ENCODE measurements at regions not wholly inside any gene's neighbourhood (a gene's known extent, or its start where the extent isn't known, plus 50 kb on each side); places are given as distances from the start of the nearest gene placed in this dataset.

- no peaks in the 10 kb centered on the region for H3K4me1 ChIP-seq
- Mint-ChIP-seq H3K9me3 (ENCODE audit: unreplicated experiment) (no peaks in the 10 kb centered on the region), H3K27me3 (ENCODE audit: insufficient read depth, unreplicated experiment) (no peaks in the 10 kb centered on the region), H3K27ac (ENCODE audit: unreplicated experiment) (no peak overlapping the region), H3K36me3 (ENCODE audit: insufficient read depth, unreplicated experiment) (no peaks in the 10 kb centered on the region), H3K4me1 (ENCODE audit: low read depth, unreplicated experiment) (no peaks in the 10 kb centered on the region), H3K4me3 (ENCODE audit: unreplicated experiment) (no peak overlapping the region)
- H3K4me3 ChIP-seq (ENCODE audit: low read depth, low read length) = no peak overlapping the region
- TF ChIP-seq CTCF (IDR thresholded peaks at IDR 0.05; ENCODE audit: insufficient read depth in 1 of 2, low read depth in 1 of 2, low read length in 1 of 2, severe bottlenecking in 1 of 2, unreplicated experiment in 1 of 2) = no peak
- DNase-seq = no peak
- CTCF ChIA-PET = no interaction called here
- POLR2A ChIA-PET = no interaction called here
- BruUV-seq (replicated peaks) = no TSS peak
- no peaks in the 10 kb centered on the region for H3K9me3 ChIP-seq
- H3K27me3 ChIP-seq (replicated peaks; ENCODE audit: control insufficient read depth, insufficient read depth, low read length) = no peaks in the 10 kb centered on the region
- H3K36me3 ChIP-seq (ENCODE audit: control insufficient read depth, insufficient read depth, low read length) = no peaks in the 10 kb centered on the region
- intact Hi-C loops (cut with micrococcal nuclease; ENCODE audit: unreplicated experiment) = no loop called here
These were observed 168.1 kb upstream of the PIRT start for GRCh38 chr17:11005940-11006339.

- Mint-ChIP-seq H3K27ac (ENCODE audit: unreplicated experiment) (no peak overlapping the region), H3K4me3 (ENCODE audit: unreplicated experiment) (no peak overlapping the region), H3K4me1 (ENCODE audit: low read depth, unreplicated experiment) (no peaks in the 10 kb centered on the region), H3K36me3 (ENCODE audit: insufficient read depth, unreplicated experiment) (no peaks in the 10 kb centered on the region), H3K27me3 (ENCODE audit: insufficient read depth, unreplicated experiment) (no peaks in the 10 kb centered on the region), H3K9me3 (ENCODE audit: unreplicated experiment) (no peaks in the 10 kb centered on the region)
- BruUV-seq (replicated peaks) = no TSS peak
- intact Hi-C loops (cut with micrococcal nuclease; ENCODE audit: unreplicated experiment) = no loop called here
- Histone ChIP-seq H3K9me3 (no peaks in the 10 kb centered on the region), H3K36me3 (ENCODE audit: control insufficient read depth, insufficient read depth, low read length) (no peaks in the 10 kb centered on the region), H3K4me3 (ENCODE audit: low read depth, low read length) (no peak overlapping the region), H3K4me1 (no peaks in the 10 kb centered on the region), H3K27me3 (replicated peaks; ENCODE audit: control insufficient read depth, insufficient read depth, low read length) (no peaks in the 10 kb centered on the region)
- ChIA-PET POLR2A (no interaction called here), CTCF (no interaction called here)
- no peak for DNase-seq
- TF ChIP-seq CTCF (IDR thresholded peaks at IDR 0.05; ENCODE audit: insufficient read depth in 1 of 2, low read depth in 1 of 2, low read length in 1 of 2, severe bottlenecking in 1 of 2, unreplicated experiment in 1 of 2) = no peak
These were observed 164.5 kb upstream of the PIRT start for GRCh38 chr17:11002417-11002816.

- no peaks in the 10 kb centered on the region for H3K36me3 Mint-ChIP-seq (ENCODE audit: insufficient read depth, unreplicated experiment)
These were observed 163.8 kb upstream of the PIRT start for GRCh38 chr17:11001651-11002050.

More at GRCh38 chr17:11001651-11002050, 163.8 kb upstream of the PIRT start:
- intact Hi-C loops (cut with micrococcal nuclease; ENCODE audit: unreplicated experiment) = no loop called here
- no peaks in the 10 kb centered on the region for H3K9me3 ChIP-seq
- ChIA-PET CTCF (no interaction called here), POLR2A (no interaction called here)
- TF ChIP-seq CTCF (IDR thresholded peaks at IDR 0.05; ENCODE audit: insufficient read depth in 1 of 2, low read depth in 1 of 2, low read length in 1 of 2, severe bottlenecking in 1 of 2, unreplicated experiment in 1 of 2) = no peak
- H3K4me1 Mint-ChIP-seq (ENCODE audit: low read depth, unreplicated experiment) = no peaks in the 10 kb centered on the region
- H3K4me1 ChIP-seq = no peaks in the 10 kb centered on the region
- DNase-seq = no peak
- no peak overlapping the region for H3K4me3 ChIP-seq (ENCODE audit: low read depth, low read length)
- H3K27me3 Mint-ChIP-seq (ENCODE audit: insufficient read depth, unreplicated experiment) = no peaks in the 10 kb centered on the region
- no peak overlapping the region for H3K4me3 Mint-ChIP-seq (ENCODE audit: unreplicated experiment)
- no peaks in the 10 kb centered on the region for H3K9me3 Mint-ChIP-seq (ENCODE audit: unreplicated experiment)
- no peaks in the 10 kb centered on the region for H3K27me3 ChIP-seq (replicated peaks; ENCODE audit: control insufficient read depth, insufficient read depth, low read length)
- H3K27ac Mint-ChIP-seq (ENCODE audit: unreplicated experiment) = no peak overlapping the region
- no peaks in the 10 kb centered on the region for H3K36me3 ChIP-seq (ENCODE audit: control insufficient read depth, insufficient read depth, low read length)
- BruUV-seq (replicated peaks) = no TSS peak
